Activated CD8-positive, alpha-beta T cell treated with anti-CD3 and anti-CD28 coated beads for 36 hours (primary cell): ENCODE measurements at regions not wholly inside any gene's neighbourhood (a gene's known extent, or its start where the extent isn't known, plus 50 kb on each side); places are given as distances from the start of the nearest gene placed in this dataset.

ENCODE experiments used
- ATAC-seq: fragments of 200-7000 bp; cut with Tn5 transposase; one replicate; pipeline ENCODE4 v1.10.0; 2021; ENCODE audit warnings: mild to moderate bottlenecking, moderate library complexity
- CTCF ChIA-PET: fragments of 350-600 bp; sonication (Branson Sonifier 250); formaldehyde crosslinking; loops from one replicate; lab custom pipeline; 2021; ENCODE audit warnings: antibody characterized with exemption; lab: Charles Lee
- POLR2A ChIA-PET: fragments of 350-600 bp; sonication (Branson Sonifier 250); formaldehyde crosslinking; loops from one replicate; lab custom pipeline; 2021; ENCODE audit warnings: antibody characterized with exemption; lab: Charles Lee
- DNase-seq: peaks from one replicate; pipeline ENCODE4 v3.0.0-alpha.2; 2020
- H3K27ac Mint-ChIP-seq: one replicate; pipeline ENCODE4 v1.8.0; 2021; ENCODE audit warnings: mild to moderate bottlenecking, mixed read lengths
- H3K27me3 Mint-ChIP-seq: one replicate; pipeline ENCODE4 v1.8.0; 2021; ENCODE audit warnings: mixed read lengths
- H3K36me3 Mint-ChIP-seq: one replicate; pipeline ENCODE4 v1.8.0; 2021; ENCODE audit warnings: low read depth, mixed read lengths
- H3K4me1 Mint-ChIP-seq: one replicate; pipeline ENCODE4 v1.8.0; 2021; ENCODE audit warnings: low read depth, mixed read lengths
- H3K4me3 Mint-ChIP-seq: one replicate; pipeline ENCODE4 v1.8.0; 2021; ENCODE audit warnings: mild to moderate bottlenecking, moderate library complexity, mixed read lengths
- H3K9me3 Mint-ChIP-seq: one replicate; pipeline ENCODE4 v1.8.0; 2021; ENCODE audit warnings: mixed read lengths
- CTCF ChIP-seq: fragments of 200-600 bp; IDR thresholded peaks from one replicate; pipeline ENCODE4 v1.8.0; 2022; ENCODE audit warnings: antibody characterized with exemption, mild to moderate bottlenecking
- intact Hi-C: fragments of 100-400 bp; cut with micrococcal nuclease; formaldehyde crosslinking; loops from one replicate; pipeline ENCODE4 v1.10.0; 2022

GRCh38 chr4:28313729-28314713 is 1453.4 kb downstream of the STIM2 start:
- no peaks in the 10 kb centered on the region for H3K27me3 Mint-ChIP-seq
- DNase-seq, result no peak
- peaks cover 6% of the 10 kb centered on the region for H3K9me3 Mint-ChIP-seq
- no peak overlapping the region for H3K4me3 Mint-ChIP-seq
- no peak overlapping the region for H3K27ac Mint-ChIP-seq
- POLR2A ChIA-PET, result no interaction called here
- intact Hi-C loops, result no loop called here
- no peak for ATAC-seq
- CTCF ChIA-PET, result no interaction called here
- TF ChIP-seq CTCF, result no peak
- H3K4me1 Mint-ChIP-seq, result no peaks in the 10 kb centered on the region
- H3K36me3 Mint-ChIP-seq, result no peaks in the 10 kb centered on the region

GRCh38 chr4:28317221-28317620 is 1456.6 kb downstream of the STIM2 start:
- Mint-ChIP-seq H3K36me3 (no peaks in the 10 kb centered on the region), H3K27ac (no peak overlapping the region), H3K27me3 (no peaks in the 10 kb centered on the region), H3K4me1 (no peaks in the 10 kb centered on the region), H3K9me3 (peaks cover under 1% of the 10 kb centered on the region), H3K4me3 (no peak overlapping the region)
- no peak for DNase-seq
- TF ChIP-seq CTCF, result no peak
- POLR2A ChIA-PET, result no interaction called here
- intact Hi-C loops, result no loop called here
- no peak for ATAC-seq
- CTCF ChIA-PET, result no interaction called here

DNA sequence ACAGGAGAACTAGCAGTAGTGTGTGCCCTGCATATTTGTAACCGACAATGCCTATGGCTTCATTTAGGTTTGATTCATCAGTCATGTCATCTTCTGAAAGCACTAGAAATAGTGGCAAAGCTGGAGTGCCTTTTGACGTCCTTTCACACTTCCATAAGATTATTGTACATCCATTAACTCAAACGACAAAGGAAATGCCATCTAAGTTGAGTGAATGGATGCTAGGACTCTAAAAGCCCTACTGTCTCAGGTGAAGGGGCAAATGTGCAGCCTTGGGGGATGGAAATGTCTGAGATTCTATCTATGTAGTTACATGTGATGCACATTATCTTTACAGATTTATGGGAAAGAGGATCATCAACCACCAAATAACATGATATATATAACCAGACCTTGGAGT is 1473.6 kb downstream of the STIM2 start:
- DNase-seq (no peak), ATAC-seq (no peak)
- Mint-ChIP-seq H3K36me3 (no peaks in the 10 kb centered on the region), H3K27ac (no peak overlapping the region), H3K27me3 (no peaks in the 10 kb centered on the region), H3K9me3 (peaks cover 6% of the 10 kb centered on the region), H3K4me1 (no peaks in the 10 kb centered on the region), H3K4me3 (no peak overlapping the region)
- intact Hi-C loops, result no loop called here
- ChIA-PET CTCF (no interaction called here), POLR2A (no interaction called here)
- no peak for TF ChIP-seq CTCF

GRCh38 chr4:28341784-28342183 is 1481.1 kb downstream of the STIM2 start:
- CTCF ChIA-PET, result no interaction called here
- intact Hi-C loops, result no loop called here
- no peak overlapping the region for H3K4me3 Mint-ChIP-seq
- H3K9me3 Mint-ChIP-seq, result peaks cover 25% of the 10 kb centered on the region
- DNase-seq, result no peak
- no peaks in the 10 kb centered on the region for H3K36me3 Mint-ChIP-seq
- no peaks in the 10 kb centered on the region for H3K4me1 Mint-ChIP-seq
- no peaks in the 10 kb centered on the region for H3K27me3 Mint-ChIP-seq
- no peak overlapping the region for H3K27ac Mint-ChIP-seq
- TF ChIP-seq CTCF, result no peak
- ATAC-seq, result no peak
- POLR2A ChIA-PET, result no interaction called here

- Mint-ChIP-seq H3K4me1 (no peaks in the 10 kb centered on the region), H3K4me3 (no peak overlapping the region), H3K27me3 (no peaks in the 10 kb centered on the region), H3K36me3 (no peaks in the 10 kb centered on the region), H3K27ac (no peak overlapping the region), H3K9me3 (peaks cover 7% of the 10 kb centered on the region)
- TF ChIP-seq CTCF, result no peak
- intact Hi-C loops, result no loop called here
- ATAC-seq (no peak), DNase-seq (no peak)
- ChIA-PET CTCF (no interaction called here), POLR2A (no interaction called here)
These were observed 1489.8 kb downstream of the STIM2 start for GRCh38 chr4:28350485-28350884.
